Astrocyte of the hippocampus (primary cell): ENCODE measurements at regions not wholly inside any gene's neighbourhood (a gene's known extent, or its start where the extent isn't known, plus 50 kb on each side); places are given as distances from the start of the nearest gene placed in this dataset.

Source experiments
- DNase-seq: peaks from one replicate; pipeline ENCODE4 v3.0.0; 2011; ENCODE audit warnings: low read depth, low spot score

DNA sequence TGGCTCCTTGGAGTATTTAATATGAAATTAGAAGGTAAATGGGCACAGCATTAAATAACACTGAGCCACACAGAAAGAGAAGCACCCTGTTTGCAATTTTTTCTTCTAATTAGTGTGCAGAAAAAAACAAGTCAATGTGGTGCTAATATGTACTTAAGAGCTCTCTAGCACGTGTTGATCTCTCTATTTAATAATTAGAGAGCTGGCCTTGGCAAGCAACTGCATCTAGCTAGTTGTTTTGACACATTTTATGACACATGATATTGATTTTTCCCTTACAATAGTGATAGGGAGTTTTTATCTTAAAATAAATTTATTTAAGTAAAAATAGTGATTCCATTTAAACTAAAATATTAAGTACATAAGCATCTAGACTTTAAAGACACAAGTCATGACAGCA lies 54.5 kb upstream of the NUDT12 start:
- DNase-seq: no peak

- no peak for DNase-seq
These were observed 50.0 kb upstream of the NUDT12 start for GRCh38 chr5:103612545-103612944.
